Right lobe of liver (tissue), 4 donors: ENCODE measurements at regions not wholly inside any gene's neighbourhood (a gene's known extent, or its start where the extent isn't known, plus 50 kb on each side); places are given as distances from the start of the nearest gene placed in this dataset.

Source experiments
- POLR2A ChIP-seq: fragments of 450-650 bp; IDR thresholded peaks from one replicate; pipeline ENCODE4 v1.6.1; 2017; ENCODE audit warnings: antibody characterized with exemption, mild to moderate bottlenecking
- TF ChIP-seq, protein P1 (sequence below), 4 donors: fragments of 200-600 bp in 3 of 4; fragments of 450-650 bp in 1 of 4; IDR thresholded peaks; one replicate each; pipeline versions ENCODE4 v1.5.1 to v1.8.0; 2016 to 2022; ENCODE audit warnings: antibody characterized with exemption in 4 of 4, mild to moderate bottlenecking in 2 of 4
- donor health status: DM: no; HTN: no; CAD: no.
- donor health status: DM: no; HTN: no; CAD: no.
- donor health status: DM: no; HTN: yes; CAD: no.

DNA sequence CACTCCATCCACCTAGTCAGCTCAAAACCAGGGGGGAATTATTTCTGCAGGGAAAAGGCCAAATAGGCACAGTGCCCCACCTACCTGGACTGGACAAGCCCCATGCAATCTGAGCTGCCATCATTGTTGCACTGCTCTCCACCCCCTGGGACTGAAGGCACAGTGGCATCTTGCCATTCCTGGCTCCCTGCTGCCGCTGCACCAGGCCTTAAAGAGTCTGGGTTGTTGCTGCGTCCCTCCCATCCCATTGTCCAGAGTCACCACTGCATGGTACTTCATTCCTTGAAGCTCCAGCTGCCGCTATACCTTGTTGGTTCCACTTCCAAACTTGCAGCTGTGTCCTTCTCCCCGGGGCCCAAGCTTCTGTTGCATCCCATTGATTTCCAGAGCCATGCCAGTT, 629.7 kb downstream of the STIM2 start:
- TF ChIP-seq, protein P1, sequence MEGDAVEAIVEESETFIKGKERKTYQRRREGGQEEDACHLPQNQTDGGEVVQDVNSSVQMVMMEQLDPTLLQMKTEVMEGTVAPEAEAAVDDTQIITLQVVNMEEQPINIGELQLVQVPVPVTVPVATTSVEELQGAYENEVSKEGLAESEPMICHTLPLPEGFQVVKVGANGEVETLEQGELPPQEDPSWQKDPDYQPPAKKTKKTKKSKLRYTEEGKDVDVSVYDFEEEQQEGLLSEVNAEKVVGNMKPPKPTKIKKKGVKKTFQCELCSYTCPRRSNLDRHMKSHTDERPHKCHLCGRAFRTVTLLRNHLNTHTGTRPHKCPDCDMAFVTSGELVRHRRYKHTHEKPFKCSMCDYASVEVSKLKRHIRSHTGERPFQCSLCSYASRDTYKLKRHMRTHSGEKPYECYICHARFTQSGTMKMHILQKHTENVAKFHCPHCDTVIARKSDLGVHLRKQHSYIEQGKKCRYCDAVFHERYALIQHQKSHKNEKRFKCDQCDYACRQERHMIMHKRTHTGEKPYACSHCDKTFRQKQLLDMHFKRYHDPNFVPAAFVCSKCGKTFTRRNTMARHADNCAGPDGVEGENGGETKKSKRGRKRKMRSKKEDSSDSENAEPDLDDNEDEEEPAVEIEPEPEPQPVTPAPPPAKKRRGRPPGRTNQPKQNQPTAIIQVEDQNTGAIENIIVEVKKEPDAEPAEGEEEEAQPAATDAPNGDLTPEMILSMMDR (IDR thresholded peaks at IDR 0.05): no peak
- TF ChIP-seq POLR2A: no peak
